DOHH2 (cell line): ENCODE measurements at regions not wholly inside any gene's neighbourhood (a gene's known extent, or its start where the extent isn't known, plus 50 kb on each side); places are given as distances from the start of the nearest gene placed in this dataset.

Experiments used
- EZH2phosphoT487 ChIP-seq: fragments of 200-600 bp; sonication (generic); IDR thresholded peaks from 2 replicates; pipeline ENCODE4 v1.6.1; 2017; ENCODE audit warnings: borderline replicate concordance, mild to moderate bottlenecking, antibody characterized with exemption, low read length, moderate library complexity, mixed read lengths
- TF ChIP-seq, protein P1 (sequence below): fragments of 200-600 bp; sonication (generic); IDR thresholded peaks from one replicate; pipeline ENCODE4 v1.5.1; 2014; ENCODE audit warnings: antibody characterized with exemption, mild to moderate bottlenecking, low read depth, low read length; ENCODE audit not compliant: poor library complexity, severe bottlenecking

DNA sequence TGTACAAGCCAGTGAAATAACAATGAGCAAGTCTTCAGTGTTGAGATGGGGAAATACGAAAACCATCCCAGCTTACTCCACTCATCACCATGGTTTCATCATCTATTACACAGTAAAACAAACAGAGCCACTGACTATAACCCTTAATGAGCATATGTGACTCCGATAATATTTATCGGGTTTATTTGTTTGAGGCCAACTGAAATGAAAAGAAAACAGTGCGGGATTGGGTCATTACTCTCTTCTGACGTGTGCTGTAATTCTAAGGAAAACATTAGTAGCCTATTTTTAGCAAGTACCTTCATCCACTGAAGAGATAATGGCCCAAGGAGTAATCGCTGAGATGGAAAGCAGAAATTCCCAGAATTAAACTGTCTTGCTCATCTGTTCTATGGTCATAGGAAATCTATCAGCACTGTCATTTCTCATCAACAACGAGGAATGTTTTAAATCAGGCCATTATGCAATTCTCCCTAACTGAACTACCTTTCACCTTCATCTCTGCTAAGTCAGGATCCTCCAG, 716.5 kb downstream of the INHBA start:
- TF ChIP-seq, protein P1, sequence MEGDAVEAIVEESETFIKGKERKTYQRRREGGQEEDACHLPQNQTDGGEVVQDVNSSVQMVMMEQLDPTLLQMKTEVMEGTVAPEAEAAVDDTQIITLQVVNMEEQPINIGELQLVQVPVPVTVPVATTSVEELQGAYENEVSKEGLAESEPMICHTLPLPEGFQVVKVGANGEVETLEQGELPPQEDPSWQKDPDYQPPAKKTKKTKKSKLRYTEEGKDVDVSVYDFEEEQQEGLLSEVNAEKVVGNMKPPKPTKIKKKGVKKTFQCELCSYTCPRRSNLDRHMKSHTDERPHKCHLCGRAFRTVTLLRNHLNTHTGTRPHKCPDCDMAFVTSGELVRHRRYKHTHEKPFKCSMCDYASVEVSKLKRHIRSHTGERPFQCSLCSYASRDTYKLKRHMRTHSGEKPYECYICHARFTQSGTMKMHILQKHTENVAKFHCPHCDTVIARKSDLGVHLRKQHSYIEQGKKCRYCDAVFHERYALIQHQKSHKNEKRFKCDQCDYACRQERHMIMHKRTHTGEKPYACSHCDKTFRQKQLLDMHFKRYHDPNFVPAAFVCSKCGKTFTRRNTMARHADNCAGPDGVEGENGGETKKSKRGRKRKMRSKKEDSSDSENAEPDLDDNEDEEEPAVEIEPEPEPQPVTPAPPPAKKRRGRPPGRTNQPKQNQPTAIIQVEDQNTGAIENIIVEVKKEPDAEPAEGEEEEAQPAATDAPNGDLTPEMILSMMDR = no peak
- no peak for TF ChIP-seq EZH2phosphoT487
